ENCODE measurements at regions not wholly inside any gene's neighbourhood (a gene's known extent, or its start where the extent isn't known, plus 50 kb on each side); places are given as distances from the start of the nearest gene placed in this dataset.

- DNase-seq (ENCODE audit: low spot score) = no peak
These were observed 280.3 kb upstream of the NUDT12 start for GRCh38 chr5:103842936-103843335.

GRCh38 chr5:103840600-103840999, 278.0 kb upstream of the NUDT12 start:
- no peak for DNase-seq (ENCODE audit: low spot score)

GRCh38 chr5:103834216-103834615, 271.6 kb upstream of the NUDT12 start:
- DNase-seq (ENCODE audit: low spot score) = no peak

- peak; percentile 7 for DNase-seq (ENCODE audit: low spot score)
These were observed 267.0 kb upstream of the NUDT12 start for GRCh38 chr5:103829585-103829984.

- DNase-seq (ENCODE audit: low spot score) = no peak
These were observed 265.4 kb upstream of the NUDT12 start for GRCh38 chr5:103827976-103828375.

- no peak for DNase-seq (ENCODE audit: low spot score)
These were observed 258.8 kb upstream of the NUDT12 start for GRCh38 chr5:103821361-103821760.

- DNase-seq (ENCODE audit: low spot score) = peak; percentile 32
These were observed 246.0 kb upstream of the NUDT12 start for GRCh38 chr5:103808464-103809106.

- no peak for DNase-seq (ENCODE audit: low spot score)
These were observed 242.1 kb upstream of the NUDT12 start for GRCh38 chr5:103804711-103805110.

- no peak for DNase-seq (ENCODE audit: low spot score)
These were observed 239.1 kb upstream of the NUDT12 start for GRCh38 chr5:103801681-103802080.

GRCh38 chr5:103800741-103801495, 238.3 kb upstream of the NUDT12 start:
- no peak for DNase-seq (ENCODE audit: low spot score)

GRCh38 chr5:103793595-103794182, 231.1 kb upstream of the NUDT12 start:
- DNase-seq (ENCODE audit: low spot score) = no peak

GRCh38 chr5:103785569-103785968, 223.0 kb upstream of the NUDT12 start:
- no peak for DNase-seq (ENCODE audit: low spot score)

GRCh38 chr5:103783669-103784068, 221.1 kb upstream of the NUDT12 start:
- no peak for DNase-seq (ENCODE audit: low spot score)

- DNase-seq (ENCODE audit: low spot score) = no peak
These were observed 218.2 kb upstream of the NUDT12 start for GRCh38 chr5:103780794-103781193.

GRCh38 chr5:103774721-103775120, 212.1 kb upstream of the NUDT12 start:
- peak; percentile 2 for DNase-seq (ENCODE audit: low spot score)

- DNase-seq (ENCODE audit: low spot score) = no peak
These were observed 209.7 kb upstream of the NUDT12 start for GRCh38 chr5:103772248-103772647.

- no peak for DNase-seq (ENCODE audit: low spot score)
These were observed 201.8 kb upstream of the NUDT12 start for GRCh38 chr5:103764403-103764802.

GRCh38 chr5:103758996-103759395, 196.4 kb upstream of the NUDT12 start:
- DNase-seq (ENCODE audit: low spot score) = no peak

- DNase-seq (ENCODE audit: low spot score) = no peak
These were observed 193.4 kb upstream of the NUDT12 start for GRCh38 chr5:103755974-103756373.

GRCh38 chr5:103745353-103746065, 182.9 kb upstream of the NUDT12 start:
- DNase-seq (ENCODE audit: low spot score) = no peak

GRCh38 chr5:103744159-103744558, 181.6 kb upstream of the NUDT12 start:
- no peak for DNase-seq (ENCODE audit: low spot score)

- no peak for DNase-seq (ENCODE audit: low spot score)
These were observed 180.8 kb upstream of the NUDT12 start for GRCh38 chr5:103743421-103743820.

GRCh38 chr5:103741984-103742383, 179.4 kb upstream of the NUDT12 start:
- DNase-seq (ENCODE audit: low spot score) = no peak

All from COLO829 (cell line).